BJ (cell line): ENCODE measurements at regions not wholly inside any gene's neighbourhood (a gene's known extent, or its start where the extent isn't known, plus 50 kb on each side); places are given as distances from the start of the nearest gene placed in this dataset.

ENCODE experiments used
- CTCF ChIA-PET: fragments of 350-600 bp; formaldehyde crosslinking; extraction: SDS; loops from one replicate; lab custom pipeline; 2021; ENCODE audit warnings: antibody characterized with exemption, inconsistent platforms; lab: Yijun Ruan, JAX
- POLR2A ChIA-PET: fragments of 300-600 bp; sonication (Branson Sonifier 250); formaldehyde crosslinking; extraction: SDS; loops from one replicate; lab custom pipeline; 2021; ENCODE audit warnings: antibody characterized with exemption; lab: Charles Lee
- DNase-seq: peaks from one replicate; pipeline ENCODE4 v3.0.0-alpha.2; 2011; ENCODE audit warnings: low read depth
- H3K27me3 ChIP-seq: 2 replicates; pipeline ENCODE4 v1.6.0; 2011; ENCODE audit warnings: low read length; ENCODE audit not compliant: control insufficient read depth, insufficient read depth
- H3K36me3 ChIP-seq: 2 replicates; pipeline ENCODE4 v1.5.1; 2011; ENCODE audit warnings: low read length; ENCODE audit not compliant: control insufficient read depth, insufficient read depth
- H3K4me3 ChIP-seq: 2 replicates; pipeline ENCODE4 v1.5.1; 2011; ENCODE audit warnings: low read depth, mild to moderate bottlenecking, control low read depth, low read length
- CTCF ChIP-seq: IDR thresholded peaks from 2 replicates; pipeline ENCODE4 v1.5.1; 2011; ENCODE audit warnings: low read depth, mild to moderate bottlenecking, control low read depth, inconsistent platforms, low read length, moderate library complexity; ENCODE audit not compliant: insufficient read depth

GRCh38 chr1:108075055-108075454 is 110.1 kb upstream of the VAV3 start:
- no peak for TF ChIP-seq CTCF
- ChIA-PET CTCF (no interaction called here), POLR2A (no interaction called here)
- no peaks in the 10 kb centered on the region for H3K36me3 ChIP-seq
- no peak overlapping the region for H3K4me3 ChIP-seq
- DNase-seq = no peak
- H3K27me3 ChIP-seq = no peaks in the 10 kb centered on the region

GRCh38 chr1:108072776-108073175 is 107.8 kb upstream of the VAV3 start:
- Histone ChIP-seq H3K4me3 (no peak overlapping the region), H3K36me3 (no peaks in the 10 kb centered on the region), H3K27me3 (no peaks in the 10 kb centered on the region)
- no peak for TF ChIP-seq CTCF
- no peak for DNase-seq
- ChIA-PET POLR2A (no interaction called here), CTCF (no interaction called here)

GRCh38 chr1:108072212-108072611 is 107.2 kb upstream of the VAV3 start:
- Histone ChIP-seq H3K36me3 (no peaks in the 10 kb centered on the region), H3K4me3 (no peak overlapping the region), H3K27me3 (no peaks in the 10 kb centered on the region)
- CTCF ChIA-PET = no interaction called here
- no peak for DNase-seq
- TF ChIP-seq CTCF = no peak
- POLR2A ChIA-PET = no interaction called here

- no peak for TF ChIP-seq CTCF
- CTCF ChIA-PET = no interaction called here
- POLR2A ChIA-PET = no interaction called here
- H3K36me3 ChIP-seq = no peaks in the 10 kb centered on the region
- H3K4me3 ChIP-seq = no peak overlapping the region
- DNase-seq = no peak
- H3K27me3 ChIP-seq = no peaks in the 10 kb centered on the region
Measured at GRCh38 chr1:108071601-108072000, 106.6 kb upstream of the VAV3 start.

- CTCF ChIA-PET = no interaction called here
- POLR2A ChIA-PET = no interaction called here
- DNase-seq = no peak
Measured at GRCh38 chr1:108070662-108071061, 105.7 kb upstream of the VAV3 start.

More at GRCh38 chr1:108070662-108071061, 105.7 kb upstream of the VAV3 start:
- no peaks in the 10 kb centered on the region for H3K27me3 ChIP-seq
- no peak for TF ChIP-seq CTCF
- no peaks in the 10 kb centered on the region for H3K36me3 ChIP-seq
- no peak overlapping the region for H3K4me3 ChIP-seq
